Progenitor cell of endocrine pancreas (in vitro differentiated cells): ENCODE measurements at regions not wholly inside any gene's neighbourhood (a gene's known extent, or its start where the extent isn't known, plus 50 kb on each side); places are given as distances from the start of the nearest gene placed in this dataset.

Experiments
- DNase-seq: peaks from one replicate; pipeline ENCODE4 v3.0.0; 2021; ENCODE audit warnings: low spot score; ENCODE audit not compliant: unreplicated experiment
- H3K27ac Mint-ChIP-seq: 2 replicates; pipeline ENCODE4 v1.8.0; 2021; ENCODE audit warnings: mild to moderate bottlenecking, moderate library complexity, mixed read lengths
- H3K27me3 Mint-ChIP-seq: 2 replicates; pipeline ENCODE4 v1.8.0; 2021; ENCODE audit warnings: mixed read lengths
- H3K36me3 Mint-ChIP-seq: 2 replicates; pipeline ENCODE4 v1.8.0; 2022; ENCODE audit warnings: mixed read lengths; ENCODE audit not compliant: insufficient read depth
- H3K4me1 Mint-ChIP-seq: 2 replicates; pipeline ENCODE4 v1.8.0; 2021; ENCODE audit warnings: low read depth, mixed read lengths
- H3K4me3 Mint-ChIP-seq: 2 replicates; pipeline ENCODE4 v1.8.0; 2021; ENCODE audit warnings: low read depth, mild to moderate bottlenecking, moderate library complexity, mixed read lengths
- H3K9me3 Mint-ChIP-seq: 2 replicates; pipeline ENCODE4 v1.8.0; 2021; ENCODE audit warnings: low read depth, mixed read lengths
- TF ChIP-seq, protein P1 (sequence below): fragments of 200-600 bp; sonication (generic); IDR thresholded peaks from one replicate; pipeline ENCODE4 v1.5.0; 2021; ENCODE audit warnings: antibody characterized with exemption, mild to moderate bottlenecking; ENCODE audit not compliant: unreplicated experiment

- Mint-ChIP-seq H3K4me3 (no peak overlapping the region), H3K27ac (no peak overlapping the region), H3K4me1 (peaks cover 18% of the 10 kb centered on the region), H3K27me3 (peaks cover 47% of the 10 kb centered on the region), H3K36me3 (no peaks in the 10 kb centered on the region), H3K9me3 (no peaks in the 10 kb centered on the region)
- TF ChIP-seq, protein P1, sequence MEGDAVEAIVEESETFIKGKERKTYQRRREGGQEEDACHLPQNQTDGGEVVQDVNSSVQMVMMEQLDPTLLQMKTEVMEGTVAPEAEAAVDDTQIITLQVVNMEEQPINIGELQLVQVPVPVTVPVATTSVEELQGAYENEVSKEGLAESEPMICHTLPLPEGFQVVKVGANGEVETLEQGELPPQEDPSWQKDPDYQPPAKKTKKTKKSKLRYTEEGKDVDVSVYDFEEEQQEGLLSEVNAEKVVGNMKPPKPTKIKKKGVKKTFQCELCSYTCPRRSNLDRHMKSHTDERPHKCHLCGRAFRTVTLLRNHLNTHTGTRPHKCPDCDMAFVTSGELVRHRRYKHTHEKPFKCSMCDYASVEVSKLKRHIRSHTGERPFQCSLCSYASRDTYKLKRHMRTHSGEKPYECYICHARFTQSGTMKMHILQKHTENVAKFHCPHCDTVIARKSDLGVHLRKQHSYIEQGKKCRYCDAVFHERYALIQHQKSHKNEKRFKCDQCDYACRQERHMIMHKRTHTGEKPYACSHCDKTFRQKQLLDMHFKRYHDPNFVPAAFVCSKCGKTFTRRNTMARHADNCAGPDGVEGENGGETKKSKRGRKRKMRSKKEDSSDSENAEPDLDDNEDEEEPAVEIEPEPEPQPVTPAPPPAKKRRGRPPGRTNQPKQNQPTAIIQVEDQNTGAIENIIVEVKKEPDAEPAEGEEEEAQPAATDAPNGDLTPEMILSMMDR: no peak
- DNase-seq: no peak
These were observed 172.6 kb upstream of the RSPO3 start for GRCh38 chr6:126945812-126946360.

DNA sequence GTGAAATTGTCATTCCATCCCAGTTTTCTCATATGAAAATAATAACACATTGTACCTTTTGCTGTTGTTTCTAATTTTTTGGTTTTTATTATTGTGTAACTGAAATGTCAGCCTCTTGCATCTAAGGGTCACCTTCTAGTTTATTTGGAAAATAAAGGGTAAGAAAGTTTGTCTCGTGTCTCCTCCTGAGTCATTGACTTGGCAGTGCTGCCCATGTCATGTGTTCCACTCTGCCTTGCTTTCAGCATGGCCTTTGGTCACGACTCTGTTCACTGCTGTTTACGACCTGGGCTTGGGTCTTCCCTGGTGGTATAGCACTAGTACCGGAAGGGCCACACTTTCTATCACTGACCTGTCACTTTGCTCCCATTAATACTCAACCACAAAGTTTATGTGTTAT lies 171.4 kb upstream of the RSPO3 start:
- no peak overlapping the region for H3K27ac Mint-ChIP-seq
- no peaks in the 10 kb centered on the region for H3K9me3 Mint-ChIP-seq
- no peak overlapping the region for H3K4me3 Mint-ChIP-seq

DNA sequence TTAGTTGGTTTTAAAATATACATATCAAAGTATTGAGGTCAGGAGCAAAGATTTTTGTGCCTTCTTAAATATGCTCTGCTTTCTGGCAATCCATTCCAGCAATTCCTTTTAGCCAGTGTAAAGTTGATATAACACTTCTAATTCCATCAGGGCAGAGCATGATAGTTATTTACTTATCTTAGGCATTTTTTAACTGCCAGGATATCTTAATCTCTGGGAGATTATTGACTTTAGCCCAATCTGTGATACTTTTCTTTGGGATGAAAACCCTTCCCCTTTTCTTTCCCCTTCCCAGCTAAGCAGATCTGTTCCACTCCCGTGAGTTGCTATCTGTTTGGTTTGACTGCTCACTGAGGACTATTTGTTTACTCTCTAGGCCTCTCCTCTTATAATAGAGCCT lies 168.7 kb upstream of the RSPO3 start:
- peaks cover 32% of the 10 kb centered on the region for H3K4me1 Mint-ChIP-seq
- no peak overlapping the region for H3K4me3 Mint-ChIP-seq
- no peak overlapping the region for H3K27ac Mint-ChIP-seq
- TF ChIP-seq, protein P1: no peak
- H3K27me3 Mint-ChIP-seq: peaks cover 25% of the 10 kb centered on the region
- no peaks in the 10 kb centered on the region for H3K36me3 Mint-ChIP-seq
- H3K9me3 Mint-ChIP-seq: no peaks in the 10 kb centered on the region
- DNase-seq: no peak

More for the DNA sequence above, 171.4 kb upstream of the RSPO3 start:
- peaks cover 30% of the 10 kb centered on the region for H3K4me1 Mint-ChIP-seq
- peaks cover 39% of the 10 kb centered on the region for H3K27me3 Mint-ChIP-seq
- H3K36me3 Mint-ChIP-seq: no peaks in the 10 kb centered on the region
- no peak for DNase-seq
- TF ChIP-seq, protein P1: no peak

GRCh38 chr6:126955621-126956020 lies 162.8 kb upstream of the RSPO3 start:
- DNase-seq: no peak

GRCh38 chr6:126957721-126958120 lies 160.8 kb upstream of the RSPO3 start:
- no peak overlapping the region for H3K27ac Mint-ChIP-seq
- no peak overlapping the region for H3K4me3 Mint-ChIP-seq
- peaks cover 3% of the 10 kb centered on the region for H3K27me3 Mint-ChIP-seq
- TF ChIP-seq, protein P1: no peak
- no peaks in the 10 kb centered on the region for H3K36me3 Mint-ChIP-seq
- H3K4me1 Mint-ChIP-seq: peaks cover 36% of the 10 kb centered on the region
- no peak for DNase-seq
- no peaks in the 10 kb centered on the region for H3K9me3 Mint-ChIP-seq

More at GRCh38 chr6:126955621-126956020, 162.8 kb upstream of the RSPO3 start:
- no peak overlapping the region for H3K4me3 Mint-ChIP-seq
- no peak overlapping the region for H3K27ac Mint-ChIP-seq
- H3K36me3 Mint-ChIP-seq: no peaks in the 10 kb centered on the region
- peaks cover 44% of the 10 kb centered on the region for H3K4me1 Mint-ChIP-seq
- TF ChIP-seq, protein P1: no peak
- peaks cover 4% of the 10 kb centered on the region for H3K27me3 Mint-ChIP-seq
- no peaks in the 10 kb centered on the region for H3K9me3 Mint-ChIP-seq
